GM18498 (cell line): ENCODE measurements at regions not wholly inside any gene's neighbourhood (a gene's known extent, or its start where the extent isn't known, plus 50 kb on each side); places are given as distances from the start of the nearest gene placed in this dataset.

Experiments
- ATAC-seq: cut with Tn5 transposase; IDR thresholded peaks from one replicate; pipeline ENCODE4 v1.9.1; 2021; ENCODE audit warnings: mild to moderate bottlenecking, moderate library complexity; ENCODE audit not compliant: unreplicated experiment

- ATAC-seq, result no peak
These were observed 585.7 kb upstream of the DAB2 start for GRCh38 chr5:40010436-40010835.

DNA sequence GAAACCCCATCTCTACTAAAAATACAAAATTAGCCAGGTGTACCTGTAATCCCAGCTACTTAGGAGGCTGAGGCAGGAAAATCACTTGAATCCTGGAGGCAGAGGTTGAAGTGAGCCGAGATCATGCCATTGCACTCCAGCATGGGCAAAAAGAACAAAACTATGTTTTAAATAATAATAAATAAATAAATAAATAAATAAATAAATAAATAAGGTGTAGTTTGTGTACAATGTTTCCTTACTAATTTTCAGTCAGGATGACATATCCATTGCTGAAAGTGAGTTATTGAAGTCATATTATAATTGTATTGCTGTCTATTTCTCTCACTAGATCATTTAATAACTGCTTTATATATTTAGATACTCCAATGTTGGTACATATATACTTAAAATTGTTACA is 581.5 kb upstream of the DAB2 start:
- ATAC-seq, result no peak

DNA sequence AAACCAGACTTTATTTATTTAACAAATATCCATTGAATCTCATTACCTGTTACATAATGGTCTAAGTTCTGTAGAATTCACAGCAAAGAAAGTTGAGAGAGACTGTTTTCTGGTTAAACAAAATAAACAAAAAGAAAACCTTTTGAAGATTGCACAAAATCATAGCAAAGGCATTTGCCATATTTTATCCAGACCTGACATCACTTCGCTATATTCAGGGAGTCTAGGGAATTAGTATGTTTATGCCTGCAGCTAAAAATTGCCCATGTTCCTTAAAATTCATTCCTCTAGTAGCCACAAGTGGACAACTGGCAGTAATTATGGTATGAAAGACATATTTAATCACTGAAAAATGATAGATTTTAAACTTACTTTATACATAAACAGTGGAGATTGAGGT is 577.0 kb upstream of the DAB2 start:
- no peak for ATAC-seq

DNA sequence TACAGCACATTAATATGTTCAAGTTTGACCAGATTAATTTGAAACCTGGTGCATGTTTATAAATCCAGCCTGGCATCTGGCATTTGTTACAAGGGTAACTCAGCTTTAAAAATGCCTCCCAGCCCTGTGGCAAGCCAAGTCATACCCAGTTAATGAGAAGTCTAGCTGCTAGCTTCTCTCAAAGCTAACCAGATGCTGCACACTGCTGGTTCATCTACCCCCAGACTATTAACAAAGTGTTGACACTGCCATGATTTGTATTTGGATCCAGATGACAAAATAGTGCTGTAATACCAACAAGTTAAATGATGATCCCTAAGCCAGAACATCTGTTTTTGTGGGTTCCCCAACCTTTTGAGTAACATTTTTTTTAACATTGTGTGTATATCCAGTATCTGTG is 573.7 kb upstream of the DAB2 start:
- ATAC-seq, result no peak

DNA sequence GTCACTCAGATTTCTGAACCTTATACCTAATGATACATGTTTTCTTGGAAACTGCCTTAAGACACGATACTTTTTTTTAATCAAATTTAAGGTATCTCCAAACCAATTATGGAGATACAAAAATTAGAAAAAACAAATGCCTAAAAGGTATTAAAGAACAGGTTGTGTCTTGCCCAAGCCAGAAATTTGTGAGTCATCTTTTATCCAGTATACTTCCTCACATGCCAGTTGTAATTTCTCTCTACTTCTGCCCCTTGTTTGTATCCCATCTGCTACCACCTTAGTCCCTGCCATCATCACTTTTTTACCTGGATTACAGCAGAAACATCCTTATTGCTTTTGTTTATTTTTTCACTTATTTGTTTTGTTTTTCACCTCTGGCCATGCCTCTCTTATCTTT is 571.2 kb upstream of the DAB2 start:
- no peak for ATAC-seq

- ATAC-seq, result no peak
These were observed 567.9 kb upstream of the DAB2 start for GRCh38 chr5:39992617-39993202.

- ATAC-seq, result no peak
These were observed 561.8 kb upstream of the DAB2 start for GRCh38 chr5:39986614-39987013.

DNA sequence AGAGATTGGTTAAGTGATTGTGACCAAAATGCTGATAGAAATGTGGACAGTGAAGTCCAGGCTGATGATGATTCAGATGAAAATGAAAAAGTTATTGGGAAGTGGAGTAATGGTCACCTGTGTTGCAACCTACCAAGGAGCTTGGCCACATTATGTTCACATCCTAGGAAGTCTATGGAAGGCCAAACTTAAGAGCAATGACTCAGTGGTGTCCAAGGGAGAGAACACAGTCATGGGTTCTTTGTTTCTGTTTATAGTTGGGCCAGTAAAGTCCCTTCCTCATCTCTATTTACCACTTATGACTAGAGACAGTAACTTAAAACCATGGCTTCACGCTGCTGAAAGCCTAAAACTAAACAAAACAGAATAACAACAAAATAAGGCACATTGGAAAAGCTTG is 555.3 kb upstream of the DAB2 start:
- ATAC-seq, result no peak

- no peak for ATAC-seq
These were observed 552.4 kb upstream of the DAB2 start for GRCh38 chr5:39977066-39977655.

DNA sequence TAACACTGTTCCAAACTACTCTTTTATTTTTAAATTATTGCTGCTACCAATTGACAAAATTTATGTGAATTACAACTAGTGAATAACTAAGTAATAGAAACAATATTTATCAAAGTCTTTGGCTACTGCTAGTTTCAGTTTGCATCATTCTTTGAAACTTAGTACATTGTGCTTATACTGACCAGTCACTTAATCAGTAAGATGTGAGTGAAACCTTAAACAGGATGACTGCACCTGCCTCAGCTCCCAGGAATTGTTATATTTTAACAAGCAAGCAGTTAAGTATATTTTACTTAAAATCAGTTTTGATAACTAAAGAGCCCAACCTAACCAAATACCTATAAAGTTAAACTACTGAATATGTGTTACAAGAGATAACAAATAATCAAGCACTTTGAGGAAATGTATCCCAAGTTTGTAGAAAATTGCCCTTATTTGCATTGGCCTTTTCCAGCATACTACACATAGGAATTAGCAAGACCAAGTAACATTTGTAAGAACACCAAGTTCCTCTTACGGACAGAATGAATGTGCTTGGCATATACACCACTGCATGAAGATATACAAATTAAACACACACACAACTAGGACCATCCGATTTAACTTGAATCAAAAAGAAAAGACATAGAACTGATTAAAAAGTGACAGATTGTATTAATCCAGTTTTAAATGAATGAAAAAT is 545.5 kb upstream of the DAB2 start:
- ATAC-seq, result no peak

DNA sequence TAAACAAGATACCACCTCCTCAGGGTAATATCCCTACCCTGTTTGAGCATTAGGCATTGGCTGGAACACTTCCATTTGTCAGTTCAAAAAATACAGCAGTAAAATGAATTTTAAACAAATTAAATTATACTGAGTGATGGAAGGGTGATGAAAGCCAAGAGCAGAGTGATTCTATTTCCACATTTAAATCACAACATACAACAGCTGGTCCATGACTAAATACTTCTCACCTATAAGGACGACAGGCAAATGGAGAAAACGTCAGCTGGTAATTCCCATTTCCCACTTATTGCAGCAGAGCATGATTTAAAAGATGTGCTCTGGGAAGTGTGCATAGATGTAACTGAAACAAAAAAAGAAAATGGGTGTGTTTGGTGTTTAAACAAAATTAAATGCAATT is 543.6 kb upstream of the DAB2 start:
- no peak for ATAC-seq

DNA sequence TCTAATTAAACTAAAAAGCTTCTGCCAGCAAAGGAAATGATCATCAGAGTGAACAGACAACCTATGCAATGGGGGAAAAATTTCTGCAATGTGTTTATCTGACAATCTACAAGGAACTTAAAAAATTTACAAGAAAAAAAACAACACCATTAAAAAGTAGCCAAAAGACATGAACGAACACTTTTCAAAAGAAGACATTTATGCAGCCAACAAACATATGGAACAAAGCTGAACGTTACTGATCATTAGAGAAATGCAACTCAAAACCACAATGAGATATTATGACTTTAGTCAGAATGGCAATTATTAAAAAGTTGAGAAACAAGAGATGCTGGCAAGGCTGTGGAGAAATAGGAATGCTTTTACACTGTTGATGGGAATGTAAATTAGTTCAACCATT is 530.4 kb upstream of the DAB2 start:
- no peak for ATAC-seq

DNA sequence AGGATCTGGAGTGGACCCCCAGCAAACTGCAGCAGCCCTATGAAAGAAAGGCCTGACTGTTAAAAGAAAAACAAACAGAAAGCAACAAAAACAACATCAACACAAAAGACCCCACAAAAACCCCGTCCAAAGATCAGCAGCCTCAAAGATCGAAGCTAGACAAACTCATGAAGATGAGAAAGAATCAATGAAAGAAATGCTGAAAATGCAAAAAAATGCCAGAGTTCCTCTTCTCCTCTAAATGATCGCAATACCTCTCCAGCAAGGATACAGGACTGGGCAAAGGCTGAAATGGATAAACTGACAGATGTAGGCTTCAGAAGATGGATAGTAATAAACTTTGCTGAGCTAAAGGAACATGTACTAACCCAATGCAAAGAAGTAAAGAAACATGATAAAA is 526.3 kb upstream of the DAB2 start:
- ATAC-seq, result no peak

GRCh38 chr5:39948867-39949468 is 524.2 kb upstream of the DAB2 start:
- ATAC-seq, result peak; percentile 91

DNA sequence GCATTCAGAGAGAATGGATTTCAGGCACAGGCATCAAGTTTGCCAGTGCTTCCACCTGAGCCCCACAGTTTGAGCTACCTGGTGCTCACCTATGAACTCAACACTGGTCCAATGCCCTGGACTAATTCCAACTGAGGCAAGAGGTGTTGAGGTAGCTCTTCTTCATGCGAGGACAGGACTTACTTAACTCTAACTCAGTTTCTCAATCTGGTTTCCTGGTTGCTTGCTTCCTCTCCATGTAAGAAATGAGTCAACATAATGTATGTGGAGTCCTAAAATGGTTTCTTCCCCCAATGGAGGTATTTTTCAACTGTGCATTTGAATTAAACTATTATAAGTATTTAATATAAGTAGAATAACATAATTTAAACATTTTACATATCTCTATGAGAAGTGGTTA is 523.6 kb upstream of the DAB2 start:
- ATAC-seq, result no peak

DNA sequence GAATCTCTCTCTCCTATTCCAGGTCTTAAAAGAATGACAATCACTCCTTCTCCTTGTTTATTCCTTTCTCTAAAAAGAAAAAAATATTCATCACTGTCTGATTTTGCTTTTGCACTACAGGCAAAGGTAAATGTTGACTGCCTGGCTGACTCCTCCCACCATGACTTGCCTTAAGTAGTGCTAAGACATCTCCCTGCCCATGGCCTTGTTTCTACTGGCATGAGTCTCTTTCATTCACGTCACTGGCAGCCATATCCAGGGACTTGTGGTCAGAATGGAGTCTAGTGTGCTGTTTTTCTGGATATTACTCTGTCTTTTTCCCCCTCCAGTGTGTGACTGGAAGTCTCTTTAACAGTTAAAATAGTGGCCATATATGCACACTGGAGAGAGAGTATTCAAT is 522.9 kb upstream of the DAB2 start:
- ATAC-seq, result no peak

DNA sequence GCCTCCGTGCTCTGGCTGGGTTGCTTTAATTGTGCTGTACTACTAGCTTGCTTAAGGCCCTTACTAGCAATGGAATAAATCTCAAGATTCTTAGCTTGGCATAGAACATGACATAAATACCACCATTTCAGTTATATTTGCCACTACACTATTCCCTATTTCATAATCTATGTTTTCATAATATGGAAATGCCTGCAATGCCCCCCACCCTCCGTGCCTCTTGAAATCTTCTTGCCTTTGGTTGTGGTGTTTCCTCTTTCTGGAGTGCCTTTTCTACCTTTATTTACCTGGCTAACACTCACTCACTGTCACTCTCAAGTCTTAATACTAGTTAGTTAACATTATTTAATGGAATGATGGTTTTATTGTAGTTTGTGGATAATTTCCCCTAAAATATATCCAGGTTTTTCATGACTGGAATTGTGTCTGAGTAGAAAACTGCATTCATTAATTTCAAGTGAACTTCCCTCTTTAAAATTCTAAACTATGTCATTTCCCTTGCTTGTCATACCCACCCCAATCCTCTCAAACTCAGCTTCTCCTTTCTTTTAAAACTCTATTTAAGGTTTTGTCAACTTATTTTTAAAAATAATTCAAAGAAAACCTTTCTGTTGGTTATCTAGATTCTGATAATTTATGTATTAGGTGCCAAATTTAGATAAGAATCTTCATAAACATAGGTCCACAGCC is 521.7 kb upstream of the DAB2 start:
- no peak for ATAC-seq

GRCh38 chr5:39945870-39946269 is 521.1 kb upstream of the DAB2 start:
- no peak for ATAC-seq

DNA sequence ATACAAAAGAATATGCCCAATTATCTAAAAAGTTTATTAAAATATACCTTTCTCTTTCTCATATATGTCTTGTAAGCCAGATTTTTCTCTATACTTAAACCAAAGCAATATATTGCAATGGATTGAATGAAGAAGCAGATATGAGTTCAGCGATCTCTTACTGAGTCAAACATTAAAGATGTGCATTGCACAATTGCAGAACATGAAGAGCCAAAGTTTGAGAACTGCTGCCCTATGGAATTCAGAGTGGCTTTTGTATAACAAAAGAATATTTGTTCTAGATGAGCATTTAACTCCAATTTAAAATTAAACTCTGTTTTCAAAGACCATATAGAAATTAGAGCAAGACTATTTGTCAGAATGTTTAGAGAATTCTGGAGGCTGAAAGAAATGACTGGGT is 519.0 kb upstream of the DAB2 start:
- ATAC-seq, result no peak

DNA sequence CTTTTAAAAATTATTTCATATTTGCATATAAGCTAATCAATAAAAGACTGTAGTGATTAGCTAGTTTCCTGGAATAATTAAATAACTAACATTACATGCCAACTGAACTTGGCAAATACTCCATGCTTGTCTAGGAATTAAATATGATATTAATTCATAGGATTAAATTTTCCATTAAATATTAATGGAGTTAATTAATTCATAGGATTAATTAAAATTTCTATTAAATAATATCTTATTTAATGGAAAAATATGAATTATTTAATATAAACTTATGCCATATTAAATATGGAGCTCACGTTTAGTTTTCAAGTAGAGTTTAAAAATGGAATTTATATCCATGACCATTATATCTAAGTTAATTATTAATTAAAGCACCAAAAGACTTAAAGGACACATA is 517.8 kb upstream of the DAB2 start:
- no peak for ATAC-seq

GRCh38 chr5:39941416-39941815 is 516.6 kb upstream of the DAB2 start:
- ATAC-seq, result no peak

- ATAC-seq, result no peak
These were observed 510.1 kb upstream of the DAB2 start for GRCh38 chr5:39934830-39935229.
